GM19043 (cell line): ENCODE measurements at regions not wholly inside any gene's neighbourhood (a gene's known extent, or its start where the extent isn't known, plus 50 kb on each side); places are given as distances from the start of the nearest gene placed in this dataset.
"Not testable (repeated sequence)": the region's sequence is repeated elsewhere in the genome, so short reads cannot be mapped to it uniquely, and the experiment has no call there.

Source experiments
- ATAC-seq: cut with Tn5 transposase; IDR thresholded peaks from one replicate; pipeline ENCODE4 v1.9.1; 2021; ENCODE audit warnings: low read depth; ENCODE audit not compliant: unreplicated experiment

DNA sequence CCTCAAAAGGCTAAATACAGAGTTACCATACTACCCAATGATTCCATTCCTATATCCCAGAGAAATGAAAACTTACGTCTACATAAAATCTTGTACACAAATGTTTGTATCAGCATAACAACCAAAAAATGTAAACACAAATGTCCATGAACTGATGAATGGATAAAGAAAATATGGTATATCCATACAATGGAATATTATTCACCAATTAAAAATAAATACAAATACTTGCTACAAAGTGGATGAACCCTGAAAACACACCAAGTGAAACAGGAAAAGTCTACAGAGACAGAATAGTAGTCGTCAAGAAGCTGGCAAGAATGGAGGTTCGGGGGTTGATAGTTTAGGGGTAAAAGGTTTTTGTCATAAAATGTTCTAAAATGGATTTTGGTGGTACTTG lies 54.0 kb upstream of the ANKRD28 start:
- no peak for ATAC-seq

DNA sequence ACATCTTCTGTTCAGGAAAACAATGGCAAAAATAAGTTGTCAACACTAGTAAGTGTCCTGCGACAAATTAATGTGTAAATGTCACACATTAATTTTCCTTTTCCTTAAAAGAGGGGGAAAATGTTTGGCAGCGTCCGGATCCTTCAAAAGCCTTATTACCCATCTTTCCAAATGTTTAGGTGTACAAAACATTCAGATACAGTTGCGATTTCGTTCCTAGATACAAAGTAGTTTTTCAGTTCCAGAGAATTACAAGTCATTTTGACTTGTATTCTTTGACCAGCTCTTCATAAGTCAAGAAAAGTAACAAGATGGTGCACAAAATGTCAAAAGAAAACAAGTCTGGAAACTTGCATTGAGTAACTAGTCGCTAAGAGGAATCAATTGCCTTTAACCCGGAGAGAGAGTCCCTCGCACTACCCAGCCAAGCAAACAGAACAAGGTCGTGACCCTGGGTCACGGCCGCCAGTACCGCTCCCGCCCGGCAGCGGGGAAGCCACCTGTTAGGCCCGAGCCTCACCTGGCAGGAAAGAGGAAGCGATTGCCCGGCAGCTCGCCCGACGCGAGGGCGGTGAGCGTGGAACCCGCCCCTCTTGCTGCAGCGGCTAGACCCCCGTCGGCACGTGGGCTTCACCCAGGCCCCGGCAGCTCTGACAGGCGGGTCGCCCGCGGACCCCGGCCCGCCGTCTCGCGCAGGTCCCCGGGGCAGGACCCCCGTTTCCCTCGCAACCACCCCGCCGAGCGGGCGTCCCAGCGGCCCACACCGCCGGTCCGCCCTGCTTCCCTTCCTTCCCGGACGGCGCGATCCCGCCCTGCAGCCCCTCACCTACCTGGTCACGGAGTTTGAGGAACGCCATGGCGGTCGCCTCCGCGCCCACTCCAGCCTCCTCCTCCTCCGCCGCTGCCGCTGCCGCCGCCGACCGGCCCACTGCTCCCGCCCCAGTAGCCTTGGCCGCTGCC lies 61.0 kb upstream of the ANKRD28 start:
- peak; percentile 60 for ATAC-seq

DNA sequence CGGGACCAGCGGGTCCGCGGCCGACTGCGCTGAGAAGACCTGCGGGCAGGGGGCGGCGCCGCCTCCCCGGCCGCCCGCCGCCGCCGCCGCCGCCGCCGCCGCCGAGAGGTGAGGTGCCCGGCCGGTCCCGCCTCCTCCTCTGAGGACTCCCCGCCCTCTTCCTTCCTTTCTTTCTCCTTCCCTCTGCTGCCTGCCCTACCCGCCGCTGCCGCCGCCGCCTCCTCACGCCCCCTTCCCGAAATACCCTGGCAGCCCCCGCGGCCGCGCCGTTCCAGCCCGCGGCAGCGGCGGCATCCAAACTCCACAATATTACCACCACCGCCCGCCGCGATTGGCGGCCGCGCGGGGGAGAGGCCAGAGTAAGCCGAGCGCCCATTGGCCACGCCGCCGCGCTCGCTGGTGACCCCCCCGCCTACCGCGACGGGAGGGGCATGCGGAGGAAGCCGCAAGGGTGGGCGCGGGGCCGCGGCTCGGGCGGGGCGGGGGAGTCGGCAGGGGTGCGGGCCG lies 61.8 kb upstream of the ANKRD28 start:
- ATAC-seq, result peak; percentile 77

DNA sequence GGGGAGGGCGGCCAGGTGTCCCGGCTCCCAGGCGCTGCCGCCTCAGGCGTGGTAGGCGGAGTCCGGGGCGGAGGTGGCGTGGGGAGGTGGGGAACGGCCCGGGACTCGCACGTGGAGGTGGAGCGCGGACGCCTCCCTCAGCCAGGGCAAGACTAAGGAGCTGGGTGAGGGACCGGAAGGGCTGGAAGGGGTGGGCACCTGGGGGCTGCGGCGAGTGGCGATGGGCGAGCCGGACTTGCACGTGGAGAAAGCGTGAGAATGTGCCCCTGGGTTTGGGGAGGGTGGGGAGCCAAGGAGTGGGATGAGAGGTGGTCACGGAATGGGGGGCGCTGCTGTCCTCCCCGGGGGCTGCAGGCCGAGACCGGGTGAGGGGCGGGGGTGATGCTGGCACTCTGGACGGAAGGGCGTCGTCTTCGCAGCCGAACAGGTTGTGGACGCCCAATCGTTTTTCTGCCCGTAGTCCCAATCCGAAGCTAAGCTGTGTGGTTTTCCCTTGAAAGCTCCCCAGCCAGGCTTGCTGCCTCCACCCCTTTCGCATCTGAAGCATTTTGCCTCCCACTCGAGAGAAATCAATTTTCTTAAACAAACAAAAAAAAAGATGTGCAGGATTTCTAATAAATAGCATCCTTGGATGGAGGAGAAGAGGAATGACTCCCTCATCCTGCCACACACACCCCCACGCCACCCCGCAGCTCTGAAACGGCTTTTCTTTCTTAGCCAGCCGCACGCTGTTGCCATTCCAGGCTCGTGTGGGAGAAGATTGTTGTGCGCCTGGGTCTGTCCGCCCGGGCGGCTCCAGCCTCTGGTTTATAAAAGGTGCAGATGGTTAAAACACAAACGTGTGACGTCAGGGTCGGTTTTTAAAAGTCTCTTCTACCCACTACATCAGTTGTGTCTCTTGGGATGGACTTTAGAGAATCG lies 62.5 kb upstream of the ANKRD28 start:
- peak; percentile 46 for ATAC-seq

DNA sequence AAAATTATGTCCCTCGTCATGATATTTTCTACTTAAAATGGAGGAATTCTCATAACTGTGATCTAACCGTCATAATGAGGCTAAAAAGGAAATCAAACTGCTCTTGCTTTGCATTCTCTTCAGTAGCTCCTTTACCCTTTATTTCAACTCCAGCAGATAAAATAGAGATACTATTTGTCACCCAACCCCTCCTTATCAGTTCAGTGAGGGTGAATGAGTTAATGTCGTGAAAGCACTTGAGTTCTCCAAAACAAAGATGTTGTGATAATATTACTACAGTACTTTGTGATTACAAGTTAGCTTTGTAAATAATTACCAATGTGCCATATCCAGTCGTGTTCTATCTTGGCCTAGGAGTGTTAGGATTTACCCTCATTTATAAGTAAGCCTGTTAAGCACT lies 63.4 kb upstream of the ANKRD28 start:
- ATAC-seq, result no peak

- no peak for ATAC-seq
Observed at GRCh38 chr3:15872807-15873206, 75.0 kb upstream of the ANKRD28 start.

- no peak for ATAC-seq
Observed at GRCh38 chr3:15873415-15873814, 75.6 kb upstream of the ANKRD28 start.

GRCh38 chr3:15875016-15875689 lies 77.4 kb upstream of the ANKRD28 start:
- ATAC-seq, result no peak

GRCh38 chr3:15876669-15877068 lies 78.9 kb upstream of the ANKRD28 start:
- no peak for ATAC-seq

DNA sequence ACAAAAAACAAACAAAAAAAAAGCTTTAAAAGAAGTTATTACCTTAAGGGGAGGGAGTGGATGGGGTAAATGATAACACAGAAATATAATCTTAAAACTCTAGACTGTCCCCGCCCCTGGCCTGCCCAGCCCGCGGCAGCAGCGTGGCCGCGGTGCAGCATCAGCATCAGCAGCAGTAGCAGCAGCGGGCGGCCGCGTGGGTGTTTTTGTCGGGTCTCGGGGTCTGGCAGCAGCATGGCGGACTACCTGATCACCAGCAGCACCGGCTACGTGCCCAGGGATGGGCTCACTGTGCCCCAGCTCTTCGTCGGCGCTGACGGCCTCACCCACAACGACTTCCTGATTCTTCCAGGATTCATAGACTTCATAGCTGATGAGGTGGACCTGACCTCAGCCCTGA lies 80.0 kb upstream of the ANKRD28 start:
- ATAC-seq, result no peak

- ATAC-seq, result not testable (repeated sequence)
Observed at GRCh38 chr3:15879787-15880186, 82.0 kb upstream of the ANKRD28 start.

DNA sequence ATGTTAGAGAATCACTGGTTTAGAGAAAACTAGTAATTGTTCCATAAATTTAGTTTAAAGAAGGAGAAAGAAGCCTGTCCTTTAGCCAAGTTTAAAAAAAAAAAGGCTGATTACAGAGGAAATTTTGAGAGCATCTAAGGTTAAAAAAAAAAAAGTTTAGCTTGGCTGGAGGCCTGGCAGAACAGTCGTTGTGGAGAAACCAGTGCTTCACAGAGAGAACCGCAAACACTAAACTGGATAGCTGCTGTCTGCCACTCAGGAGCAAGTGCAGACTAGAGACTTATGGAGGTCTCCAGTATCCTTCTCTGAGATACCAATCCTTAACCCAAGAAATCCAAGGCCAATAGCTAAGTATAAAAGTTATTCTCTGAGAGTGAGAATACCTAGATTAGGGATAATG lies 84.8 kb upstream of the ANKRD28 start:
- ATAC-seq, result no peak

DNA sequence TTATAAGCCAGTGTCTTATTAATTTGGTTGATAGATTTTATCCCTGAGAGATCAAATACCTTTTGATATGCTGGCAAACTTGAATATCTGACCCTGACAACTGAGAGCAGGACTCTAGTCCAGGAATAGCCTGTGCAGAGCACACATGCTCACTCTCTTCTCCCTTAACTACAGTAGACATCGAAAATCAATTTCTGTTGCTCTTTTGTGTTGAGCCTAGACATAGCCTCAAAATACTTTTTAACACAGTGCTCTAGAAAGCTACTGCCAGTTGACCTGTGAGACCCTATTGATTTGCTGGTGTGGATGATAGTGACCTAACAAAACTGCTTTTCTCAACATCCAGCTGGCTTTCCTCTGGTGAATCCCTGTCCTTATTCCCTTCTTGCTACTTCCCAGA lies 86.4 kb upstream of the ANKRD28 start:
- no peak for ATAC-seq

DNA sequence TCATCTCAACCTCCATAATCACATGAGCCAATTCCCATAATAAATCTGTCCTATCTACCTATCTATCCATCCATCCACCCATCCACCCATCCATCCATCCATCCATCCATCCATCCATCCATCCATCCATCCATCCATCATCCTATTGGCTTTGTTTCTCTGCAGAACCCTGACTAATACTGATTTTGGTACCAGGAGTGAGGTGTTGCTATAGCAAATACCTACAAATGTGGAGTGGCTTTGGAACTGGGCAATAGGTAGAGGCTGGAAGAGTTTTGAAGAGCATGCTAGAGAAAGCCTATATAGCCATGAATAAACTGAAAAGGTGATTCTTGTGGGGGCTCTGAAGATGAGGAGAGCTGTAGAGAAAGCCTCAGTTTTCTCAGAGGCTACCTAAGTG lies 88.7 kb upstream of the ANKRD28 start:
- ATAC-seq, result no peak

DNA sequence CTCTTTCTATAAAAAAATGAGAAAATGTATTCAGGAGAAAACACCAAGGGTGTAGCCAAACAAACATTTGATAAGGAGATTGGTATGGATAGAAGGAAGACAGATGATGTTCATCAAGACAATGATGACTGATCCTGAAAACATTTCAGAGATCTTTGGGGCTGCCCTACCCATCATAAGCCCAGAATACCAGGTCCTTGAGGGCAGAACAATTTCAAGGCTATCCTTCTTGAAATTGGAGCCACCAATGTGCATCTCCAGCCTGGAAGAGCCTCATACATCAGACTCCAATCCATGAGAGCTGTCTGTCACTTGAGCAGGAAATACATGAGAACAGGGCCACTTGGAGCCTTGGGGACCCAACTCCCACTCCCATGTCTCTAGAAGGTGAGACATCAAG lies 89.5 kb upstream of the ANKRD28 start:
- no peak for ATAC-seq

GRCh38 chr3:15889936-15890335 lies 92.2 kb upstream of the ANKRD28 start:
- no peak for ATAC-seq

- no peak for ATAC-seq
Observed at GRCh38 chr3:15892311-15893227, 94.8 kb upstream of the ANKRD28 start.

DNA sequence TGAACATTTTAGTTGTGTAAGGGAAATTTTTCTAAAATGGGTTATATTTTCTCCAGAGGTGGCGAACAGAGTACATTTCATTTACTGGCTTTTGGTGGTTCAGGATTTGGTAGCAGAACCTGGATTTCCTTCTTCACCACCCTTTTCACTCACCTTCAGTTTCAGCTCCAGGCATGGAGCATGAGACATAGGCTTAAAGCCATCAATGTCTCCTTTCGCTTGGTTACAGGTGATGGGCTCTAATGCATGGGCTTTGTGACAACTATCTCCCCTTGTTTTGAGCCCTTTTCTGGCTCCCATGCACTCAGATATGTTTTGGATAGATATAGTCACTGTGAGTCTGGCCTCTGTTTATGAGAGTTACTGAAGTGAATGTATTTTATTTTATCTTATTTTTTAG lies 96.6 kb upstream of the ANKRD28 start:
- ATAC-seq, result no peak

DNA sequence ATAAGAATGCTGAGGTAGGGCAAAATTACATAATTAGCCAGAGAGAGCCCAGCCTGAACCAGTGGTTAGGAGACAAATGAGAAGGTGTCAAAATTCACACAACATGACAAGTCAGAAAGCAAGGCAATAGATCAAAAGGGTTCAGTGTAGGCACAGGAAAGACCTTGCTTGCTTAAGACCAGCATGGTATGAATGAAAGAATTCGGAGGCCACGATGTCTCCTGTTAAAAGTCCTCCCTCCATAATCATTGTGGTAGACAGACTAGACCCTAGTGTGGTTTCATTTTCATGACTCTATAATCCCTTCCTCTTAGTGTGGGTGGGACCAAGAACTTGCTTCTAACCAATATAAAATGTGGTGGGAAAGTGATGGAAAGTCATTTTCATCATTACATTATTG lies 98.7 kb upstream of the ANKRD28 start:
- no peak for ATAC-seq

DNA sequence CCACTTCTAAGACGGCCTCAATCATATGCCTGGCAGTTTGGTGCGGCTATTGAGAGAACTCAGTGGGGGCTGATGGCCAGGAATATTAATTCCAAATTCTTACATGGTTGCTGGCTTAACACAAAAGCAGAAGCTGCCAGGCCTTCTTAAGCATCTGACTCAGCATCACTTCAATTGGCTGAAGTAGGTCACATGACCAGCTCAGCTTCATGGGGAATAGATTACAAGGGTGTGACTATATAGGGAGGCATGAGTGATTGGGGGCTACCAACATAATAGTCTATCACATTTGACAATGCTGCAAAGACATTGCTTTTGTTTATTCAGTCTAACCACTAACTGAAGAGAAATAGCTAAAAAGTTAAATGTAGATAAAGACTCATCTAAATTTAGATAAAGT lies 101.6 kb upstream of the ANKRD28 start:
- ATAC-seq, result no peak
